ENCODE measurements at regions not wholly inside any gene's neighbourhood (a gene's known extent, or its start where the extent isn't known, plus 50 kb on each side); places are given as distances from the start of the nearest gene placed in this dataset.

- no peak for DNase-seq (ENCODE audit: low read depth in 2 of 2)
These were observed 127.2 kb upstream of the AGA start for GRCh38 chr4:177569434-177569833.

- DNase-seq (ENCODE audit: low read depth in 2 of 2) = no peak
These were observed 131.3 kb upstream of the AGA start for GRCh38 chr4:177573507-177573906.

GRCh38 chr4:177574446-177574845 lies 132.2 kb upstream of the AGA start:
- DNase-seq (ENCODE audit: low read depth in 2 of 2) = no peak

GRCh38 chr4:177579649-177580048 lies 137.4 kb upstream of the AGA start:
- DNase-seq (ENCODE audit: low read depth in 2 of 2) = no peak

GRCh38 chr4:177582992-177583391 lies 140.8 kb upstream of the AGA start:
- DNase-seq (ENCODE audit: low read depth in 2 of 2) = no peak

GRCh38 chr4:177587989-177588388 lies 145.8 kb upstream of the AGA start:
- no peak for DNase-seq (ENCODE audit: low read depth in 2 of 2)

- DNase-seq (ENCODE audit: low read depth in 2 of 2) = no peak
These were observed 153.1 kb upstream of the AGA start for GRCh38 chr4:177595386-177595785.

GRCh38 chr4:177596035-177596434 lies 153.8 kb upstream of the AGA start:
- no peak for DNase-seq (ENCODE audit: low read depth in 2 of 2)

- no peak for DNase-seq (ENCODE audit: low read depth in 2 of 2)
These were observed 154.8 kb upstream of the AGA start for GRCh38 chr4:177596991-177597390.

- no peak for DNase-seq (ENCODE audit: low read depth in 2 of 2)
These were observed 163.0 kb upstream of the AGA start for GRCh38 chr4:177605252-177605651.

GRCh38 chr4:177607111-177607573 lies 164.9 kb upstream of the AGA start:
- no peak for DNase-seq (ENCODE audit: low read depth in 2 of 2)

GRCh38 chr4:177611974-177612664 lies 169.9 kb upstream of the AGA start:
- DNase-seq (ENCODE audit: low read depth in 2 of 2) = no peak

- no peak for DNase-seq (ENCODE audit: low read depth in 2 of 2)
These were observed 170.4 kb upstream of the AGA start for GRCh38 chr4:177612684-177613083.

- no peak for DNase-seq (ENCODE audit: low read depth in 2 of 2)
These were observed 190.2 kb upstream of the AGA start for GRCh38 chr4:177632481-177632880.

- no peak for DNase-seq (ENCODE audit: low read depth in 2 of 2)
These were observed 196.6 kb upstream of the AGA start for GRCh38 chr4:177638871-177639270.

- DNase-seq (ENCODE audit: low read depth in 2 of 2) = no peak
These were observed 198.6 kb upstream of the AGA start for GRCh38 chr4:177640864-177641263.

- no peak for DNase-seq (ENCODE audit: low read depth in 2 of 2)
These were observed 218.0 kb upstream of the AGA start for GRCh38 chr4:177660223-177660622.

GRCh38 chr4:177667687-177668086 lies 225.4 kb upstream of the AGA start:
- DNase-seq (ENCODE audit: low read depth in 2 of 2) = no peak

GRCh38 chr4:177671387-177671786 lies 229.2 kb upstream of the AGA start:
- no peak for DNase-seq (ENCODE audit: low read depth in 2 of 2)

GRCh38 chr4:177671845-177672244 lies 229.6 kb upstream of the AGA start:
- DNase-seq (ENCODE audit: low read depth in 2 of 2) = no peak

GRCh38 chr4:177673985-177674489 lies 231.8 kb upstream of the AGA start:
- no peak for DNase-seq (ENCODE audit: low read depth in 2 of 2)

GRCh38 chr4:177680308-177680707 lies 238.1 kb upstream of the AGA start:
- no peak for DNase-seq (ENCODE audit: low read depth in 2 of 2)

- DNase-seq (ENCODE audit: low read depth in 2 of 2) = no peak
These were observed 239.7 kb upstream of the AGA start for GRCh38 chr4:177681902-177682301.

GRCh38 chr4:177687117-177687516 lies 244.9 kb upstream of the AGA start:
- no peak for DNase-seq (ENCODE audit: low read depth in 2 of 2)

All from stimulated activated CD8-positive, alpha-beta memory T cell treated with anti-CD3 and anti-CD28 coated beads, Interleukin-7, amount 100 ng/mL, for 1 hour (primary cell).